AG04449 (cell line): ENCODE measurements at regions not wholly inside any gene's neighbourhood (a gene's known extent, or its start where the extent isn't known, plus 50 kb on each side); places are given as distances from the start of the nearest gene placed in this dataset.

Source experiments
- CTCF ChIA-PET: fragments of 350-600 bp; formaldehyde crosslinking; extraction: SDS; loops from one replicate; lab custom pipeline; 2021; ENCODE audit warnings: antibody characterized with exemption; lab: Yijun Ruan, JAX
- POLR2A ChIA-PET: fragments of 400-600, 350-600 bp; formaldehyde crosslinking; extraction: SDS; loops from one replicate; lab custom pipeline; 2020; ENCODE audit warnings: antibody characterized with exemption, inconsistent platforms; lab: Yijun Ruan, JAX
- DNase-seq: peaks from one replicate; pipeline ENCODE4 v3.0.0-alpha.2; 2010; ENCODE audit warnings: low read depth, low spot score
- H3K4me3 ChIP-seq: 2 replicates; pipeline ENCODE4 v1.5.1; 2011; ENCODE audit warnings: low read depth, mild to moderate bottlenecking, control low read depth, low read length
- TF ChIP-seq, protein P1 (sequence below): IDR thresholded peaks from one replicate; pipeline ENCODE4 v1.5.1; 2011; ENCODE audit warnings: mild to moderate bottlenecking, moderate library complexity, low read length, control low read depth, inconsistent platforms; ENCODE audit not compliant: insufficient read depth; ENCODE audit errors: missing control alignments

DNA sequence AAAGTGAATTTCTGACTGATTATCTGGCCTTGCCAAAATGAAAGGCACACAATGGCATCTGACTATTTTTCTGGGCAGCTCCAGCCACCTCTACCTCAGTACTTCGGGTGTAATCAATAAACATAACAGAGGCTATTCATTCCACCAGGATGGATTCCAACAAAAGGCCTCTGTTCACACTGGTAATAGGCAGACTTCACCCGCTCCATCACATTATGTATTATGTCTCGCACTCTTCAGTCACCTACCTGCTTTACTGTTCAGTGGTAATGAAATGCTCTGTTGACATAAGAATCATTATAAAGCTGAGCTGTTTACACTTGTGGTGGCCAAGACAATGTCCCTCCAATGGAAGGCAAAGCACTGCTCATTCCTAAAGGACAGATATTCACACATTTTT is 1333.7 kb upstream of the WWC1 start:
- POLR2A ChIA-PET, result no interaction called here

DNA sequence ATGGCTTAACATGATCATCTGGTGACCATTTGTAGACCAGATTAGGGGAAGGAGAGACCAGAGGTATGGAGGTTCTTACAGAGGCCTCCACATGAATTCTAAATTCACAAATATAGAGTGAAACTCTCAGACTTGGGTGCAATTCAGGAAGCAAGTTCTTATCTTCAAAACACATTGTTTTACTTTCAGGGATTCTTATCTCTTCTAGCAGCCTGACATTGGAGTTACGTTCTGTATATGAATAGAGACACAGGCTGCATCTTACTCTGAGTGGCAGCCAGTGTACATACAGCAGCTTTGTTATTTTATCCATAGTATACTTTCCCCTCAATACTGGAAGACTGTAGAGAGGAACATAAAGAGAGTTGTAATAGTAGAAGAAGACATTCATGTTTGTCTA is 1331.7 kb upstream of the WWC1 start:
- TF ChIP-seq, protein P1, sequence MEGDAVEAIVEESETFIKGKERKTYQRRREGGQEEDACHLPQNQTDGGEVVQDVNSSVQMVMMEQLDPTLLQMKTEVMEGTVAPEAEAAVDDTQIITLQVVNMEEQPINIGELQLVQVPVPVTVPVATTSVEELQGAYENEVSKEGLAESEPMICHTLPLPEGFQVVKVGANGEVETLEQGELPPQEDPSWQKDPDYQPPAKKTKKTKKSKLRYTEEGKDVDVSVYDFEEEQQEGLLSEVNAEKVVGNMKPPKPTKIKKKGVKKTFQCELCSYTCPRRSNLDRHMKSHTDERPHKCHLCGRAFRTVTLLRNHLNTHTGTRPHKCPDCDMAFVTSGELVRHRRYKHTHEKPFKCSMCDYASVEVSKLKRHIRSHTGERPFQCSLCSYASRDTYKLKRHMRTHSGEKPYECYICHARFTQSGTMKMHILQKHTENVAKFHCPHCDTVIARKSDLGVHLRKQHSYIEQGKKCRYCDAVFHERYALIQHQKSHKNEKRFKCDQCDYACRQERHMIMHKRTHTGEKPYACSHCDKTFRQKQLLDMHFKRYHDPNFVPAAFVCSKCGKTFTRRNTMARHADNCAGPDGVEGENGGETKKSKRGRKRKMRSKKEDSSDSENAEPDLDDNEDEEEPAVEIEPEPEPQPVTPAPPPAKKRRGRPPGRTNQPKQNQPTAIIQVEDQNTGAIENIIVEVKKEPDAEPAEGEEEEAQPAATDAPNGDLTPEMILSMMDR, result no peak
- DNase-seq, result no peak
- ChIA-PET CTCF (no interaction called here), POLR2A (no interaction called here)
- no peak overlapping the region for H3K4me3 ChIP-seq

More for the DNA sequence above, 1333.7 kb upstream of the WWC1 start:
- no peak overlapping the region for H3K4me3 ChIP-seq
- DNase-seq, result no peak
- TF ChIP-seq, protein P1, result no peak
- CTCF ChIA-PET, result no interaction called here

DNA sequence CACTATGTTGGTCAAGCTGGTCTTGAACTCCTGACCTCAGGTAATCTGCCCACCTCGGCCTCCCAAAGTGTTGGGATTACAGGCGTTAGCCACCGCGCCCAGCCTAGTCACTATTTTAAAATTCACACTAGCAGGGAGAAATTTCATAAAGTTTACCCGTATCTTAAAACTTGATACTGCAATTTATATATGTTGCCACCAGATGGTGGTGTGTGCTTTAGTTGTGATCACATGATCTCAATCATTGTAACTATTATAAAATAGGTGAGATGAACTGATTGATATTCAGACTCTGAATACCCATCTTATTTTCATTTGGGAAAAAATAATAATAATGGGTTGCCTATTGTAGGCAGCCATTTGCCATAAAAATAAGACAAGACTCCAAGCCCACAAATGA is 1330.4 kb upstream of the WWC1 start:
- POLR2A ChIA-PET, result no interaction called here
- DNase-seq, result no peak
- CTCF ChIA-PET, result interaction anchor here (0.9 to 3.4 kb wide), 2 partner anchors 283 to 604 kb away, joined by 4 to 15 read pairs; no protein-coding TSS in a partner anchor
- TF ChIP-seq, protein P1, result no peak
- no peak overlapping the region for H3K4me3 ChIP-seq

DNA sequence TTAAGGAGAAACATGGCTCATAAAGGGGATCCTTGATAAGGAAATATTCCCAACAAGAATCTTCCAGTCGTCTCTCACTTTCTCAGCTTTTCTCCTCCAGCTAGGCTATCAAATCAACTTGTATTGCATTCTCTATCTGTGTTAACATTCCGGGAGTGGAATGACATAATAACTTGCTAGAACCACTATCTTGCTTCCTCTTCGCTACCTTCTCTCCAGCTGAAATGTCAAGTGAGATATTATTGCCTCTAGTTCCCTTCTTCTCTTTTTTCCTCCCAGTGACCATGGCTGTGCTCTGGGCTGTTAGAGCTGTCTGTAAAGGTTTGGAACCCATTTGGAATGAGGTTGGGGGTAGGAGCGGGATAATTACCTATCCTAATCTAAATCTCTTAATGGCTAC is 1329.5 kb upstream of the WWC1 start:
- ChIA-PET CTCF (interaction anchor here (0.8 to 3.4 kb wide), 3 partner anchors 283 to 605 kb away, joined by 3 to 15 read pairs (median 4); no protein-coding TSS in a partner anchor), POLR2A (no interaction called here)
- TF ChIP-seq, protein P1, result no peak
- no peak for DNase-seq
- no peak overlapping the region for H3K4me3 ChIP-seq

DNA sequence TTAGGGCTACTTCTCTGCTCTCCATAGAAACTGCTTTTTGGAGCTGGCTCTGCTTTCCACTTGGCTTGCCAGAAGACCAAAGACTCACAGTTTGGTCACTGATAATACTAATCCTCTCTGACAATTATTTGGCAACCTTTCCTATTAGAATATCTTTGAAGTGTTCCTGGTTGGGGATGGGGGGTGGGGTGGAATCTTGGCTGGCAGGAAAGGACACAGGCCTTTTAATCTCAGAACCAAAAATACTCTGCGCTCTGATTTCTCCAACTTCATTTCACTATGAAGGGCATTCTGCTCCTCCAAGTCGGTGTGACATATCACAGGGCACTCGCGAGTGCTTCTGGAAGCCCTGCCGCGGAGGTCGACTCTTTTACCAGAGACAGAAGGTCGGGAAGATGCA is 1329.0 kb upstream of the WWC1 start:
- no peak overlapping the region for H3K4me3 ChIP-seq
- TF ChIP-seq, protein P1, result no peak
- POLR2A ChIA-PET, result no interaction called here
- CTCF ChIA-PET, result interaction anchor here (0.8 to 3.4 kb wide), 3 partner anchors 282 to 605 kb away, joined by 3 to 15 read pairs (median 3); no protein-coding TSS in a partner anchor
- DNase-seq, result no peak

DNA sequence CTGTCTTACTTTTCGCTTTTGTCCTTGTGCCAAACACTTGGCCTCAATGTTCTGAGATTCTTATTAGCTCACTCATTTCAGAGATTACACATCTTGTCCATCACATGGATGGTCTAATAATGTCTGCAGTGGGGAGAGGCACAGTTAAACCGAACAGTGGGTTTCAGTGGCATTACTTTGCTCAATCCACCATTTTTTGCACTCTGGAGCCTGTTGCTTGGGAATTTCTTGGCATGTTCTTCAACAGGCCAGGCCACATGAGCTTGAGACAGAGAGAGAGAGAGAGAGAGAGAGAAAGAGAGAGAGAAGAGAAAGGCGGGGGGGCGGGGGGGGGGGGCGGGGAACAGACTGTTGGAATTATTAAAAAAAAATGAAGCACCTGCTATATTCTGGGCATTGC is 1327.8 kb upstream of the WWC1 start:
- ChIA-PET POLR2A (no interaction called here), CTCF (interaction anchor here (3.4 kb wide), 1 partner anchor 601 kb away, joined by 15 read pairs; no protein-coding TSS in a partner anchor)
- H3K4me3 ChIP-seq, result no peak overlapping the region
- TF ChIP-seq, protein P1, result no peak
- DNase-seq, result no peak
